ENCODE measurements at regions not wholly inside any gene's neighbourhood (a gene's known extent, or its start where the extent isn't known, plus 50 kb on each side); places are given as distances from the start of the nearest gene placed in this dataset.

GRCh38 chr14:48731260-48731659, 854.9 kb downstream of the RPS29 start:
- no peak for DNase-seq
- H3K27ac ChIP-seq: no peak overlapping the region
- no peaks in the 10 kb centered on the region for H3K4me1 ChIP-seq
- H3K27me3 ChIP-seq: no peaks in the 10 kb centered on the region
- H3K9me3 ChIP-seq: no peaks in the 10 kb centered on the region
- TF ChIP-seq CTCF (IDR thresholded peaks at IDR 0.05): no peak
- TF ChIP-seq POLR2A (IDR thresholded peaks at IDR 0.05): no peak
- H3K4me3 ChIP-seq: no peak overlapping the region
- no peaks in the 10 kb centered on the region for H3K36me3 ChIP-seq
- intact Hi-C loops (cut with DNase I; ENCODE audit: low total_unique reads): no loop called here

GRCh38 chr14:48726080-48726642, 860.0 kb downstream of the RPS29 start:
- H3K27ac ChIP-seq: no peak overlapping the region
- H3K27me3 ChIP-seq: no peaks in the 10 kb centered on the region
- TF ChIP-seq POLR2A (IDR thresholded peaks at IDR 0.05) (no peak), CTCF (IDR thresholded peaks at IDR 0.05) (no peak)
- H3K4me3 ChIP-seq: no peak overlapping the region
- no peak for DNase-seq
- intact Hi-C loops (cut with DNase I; ENCODE audit: low total_unique reads): no loop called here
- H3K36me3 ChIP-seq: no peaks in the 10 kb centered on the region
- no peaks in the 10 kb centered on the region for H3K4me1 ChIP-seq
- no peaks in the 10 kb centered on the region for H3K9me3 ChIP-seq

GRCh38 chr14:48725051-48725734, 861.0 kb downstream of the RPS29 start:
- no peaks in the 10 kb centered on the region for H3K9me3 ChIP-seq
- H3K4me3 ChIP-seq: no peak overlapping the region
- no peak for DNase-seq
- no peaks in the 10 kb centered on the region for H3K36me3 ChIP-seq
- intact Hi-C loops (cut with DNase I; ENCODE audit: low total_unique reads): no loop called here
- no peaks in the 10 kb centered on the region for H3K27me3 ChIP-seq
- H3K27ac ChIP-seq: no peak overlapping the region
- TF ChIP-seq CTCF (IDR thresholded peaks at IDR 0.05) (no peak), POLR2A (IDR thresholded peaks at IDR 0.05) (no peak)
- no peaks in the 10 kb centered on the region for H3K4me1 ChIP-seq

- Histone ChIP-seq H3K4me3 (no peak overlapping the region), H3K36me3 (no peaks in the 10 kb centered on the region), H3K4me1 (no peaks in the 10 kb centered on the region), H3K9me3 (no peaks in the 10 kb centered on the region), H3K27ac (no peak overlapping the region), H3K27me3 (no peaks in the 10 kb centered on the region)
- intact Hi-C loops (cut with DNase I; ENCODE audit: low total_unique reads): no loop called here
- TF ChIP-seq CTCF (IDR thresholded peaks at IDR 0.05) (no peak), POLR2A (IDR thresholded peaks at IDR 0.05) (no peak)
- no peak for DNase-seq
Observed at GRCh38 chr14:48723841-48724495, 862.2 kb downstream of the RPS29 start.

GRCh38 chr14:48714366-48714765, 871.8 kb downstream of the RPS29 start:
- Histone ChIP-seq H3K4me3 (no peak overlapping the region), H3K27ac (no peak overlapping the region), H3K27me3 (no peaks in the 10 kb centered on the region), H3K9me3 (no peaks in the 10 kb centered on the region), H3K4me1 (no peaks in the 10 kb centered on the region), H3K36me3 (no peaks in the 10 kb centered on the region)
- TF ChIP-seq CTCF (IDR thresholded peaks at IDR 0.05): no peak
- no peak for TF ChIP-seq POLR2A (IDR thresholded peaks at IDR 0.05)
- no peak for DNase-seq
- intact Hi-C loops (cut with DNase I; ENCODE audit: low total_unique reads): no loop called here

Measured in uterus (tissue), 3 donors.